ENCODE measurements at regions not wholly inside any gene's neighbourhood (a gene's known extent, or its start where the extent isn't known, plus 50 kb on each side); places are given as distances from the start of the nearest gene placed in this dataset.

DNA sequence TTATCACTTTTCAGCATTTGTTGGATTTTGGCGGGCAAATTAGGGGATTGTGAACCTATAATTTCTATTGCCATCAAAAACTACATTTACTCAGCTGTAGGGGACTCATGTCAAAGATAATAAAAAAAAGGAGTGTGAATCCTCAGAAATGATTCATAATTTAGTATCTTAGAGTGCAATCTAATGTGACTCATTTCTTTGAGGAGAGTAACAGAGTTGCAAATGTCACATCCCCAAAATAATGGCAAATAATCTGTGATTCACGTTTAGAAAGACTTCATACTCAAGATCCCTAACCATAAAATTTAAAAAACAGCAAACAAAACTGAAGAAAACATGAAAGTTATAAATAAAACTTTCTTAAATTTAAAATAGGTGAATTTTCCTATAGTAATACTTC lies 373.0 kb downstream of the CDH2 start:
- Mint-ChIP-seq H3K27ac (no peak overlapping the region), H3K36me3 (no peaks in the 10 kb centered on the region), H3K27me3 (no peaks in the 10 kb centered on the region), H3K4me1 (no peaks in the 10 kb centered on the region), H3K9me3 (peaks cover 0 to 19% (median 3%) of the 10 kb centered on the region in 11 donors), H3K4me3 (no peak overlapping the region)
- H3K36me3 ChIP-seq (ENCODE audit: control insufficient read depth in 2 of 3, insufficient read depth in 3 of 3, low read length in 3 of 3), result no peaks in the 10 kb centered on the region
- H3K4me1 ChIP-seq (ENCODE audit: control insufficient read depth in 2 of 2, insufficient read depth in 2 of 2, low read length in 2 of 2), result no peaks in the 10 kb centered on the region
- intact Hi-C loops (cut with micrococcal nuclease), result no loop called here
- CTCF ChIA-PET, result no interaction called here
- no peaks in the 10 kb centered on the region for H3K9me3 ChIP-seq (ENCODE audit: control insufficient read depth in 2 of 3, low read length in 3 of 3)
- H3K27ac ChIP-seq (ENCODE audit: low read depth, low read length), result no peak overlapping the region
- no peaks in the 10 kb centered on the region for H3K27me3 ChIP-seq (ENCODE audit: control insufficient read depth in 2 of 2, insufficient read depth in 2 of 2, low read length in 2 of 2)
- ATAC-seq, result no peak
- DNase-seq, result no peak
- POLR2A ChIA-PET, result no interaction called here
- no peak overlapping the region for H3K4me3 ChIP-seq (ENCODE audit: low read length)

DNA sequence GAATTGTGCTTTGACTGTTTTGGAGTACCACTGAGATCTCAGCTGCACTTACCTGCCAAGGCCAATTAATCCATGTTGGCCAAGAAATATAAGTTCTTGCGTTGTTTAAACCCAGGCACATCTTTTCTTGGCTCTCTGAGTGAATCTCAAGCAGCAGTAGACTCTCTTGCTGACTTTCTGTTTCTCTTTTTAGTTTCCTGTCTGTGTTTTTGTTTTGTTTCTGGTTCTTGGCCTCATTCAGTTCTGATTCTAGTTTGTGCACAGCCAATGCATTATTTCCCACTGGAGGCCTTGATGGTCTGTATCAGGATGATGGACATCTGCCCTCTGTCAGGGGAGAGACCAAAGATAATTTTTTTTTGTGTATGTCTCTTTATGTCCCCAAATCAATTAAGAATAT lies 379.4 kb downstream of the CDH2 start:
- intact Hi-C loops (cut with micrococcal nuclease), result no loop called here
- Mint-ChIP-seq H3K4me1 (no peaks in the 10 kb centered on the region), H3K27ac (no peak overlapping the region), H3K36me3 (no peaks in the 10 kb centered on the region), H3K27me3 (no peaks in the 10 kb centered on the region), H3K4me3 (no peak overlapping the region), H3K9me3 (peaks cover 0 to 12% (median 3%) of the 10 kb centered on the region in 11 donors)
- Histone ChIP-seq H3K27ac (ENCODE audit: low read depth, low read length) (no peak overlapping the region), H3K4me1 (ENCODE audit: control insufficient read depth in 2 of 2, insufficient read depth in 2 of 2, low read length in 2 of 2) (no peaks in the 10 kb centered on the region), H3K4me3 (ENCODE audit: low read length) (no peak overlapping the region), H3K9me3 (ENCODE audit: control insufficient read depth in 2 of 3, low read length in 3 of 3) (no peaks in the 10 kb centered on the region), H3K36me3 (ENCODE audit: control insufficient read depth in 2 of 3, insufficient read depth in 3 of 3, low read length in 3 of 3) (no peaks in the 10 kb centered on the region), H3K27me3 (ENCODE audit: control insufficient read depth in 2 of 2, insufficient read depth in 2 of 2, low read length in 2 of 2) (no peaks in the 10 kb centered on the region)
- ChIA-PET POLR2A (no interaction called here), CTCF (no interaction called here)
- DNase-seq, result no peak
- no peak for ATAC-seq

DNA sequence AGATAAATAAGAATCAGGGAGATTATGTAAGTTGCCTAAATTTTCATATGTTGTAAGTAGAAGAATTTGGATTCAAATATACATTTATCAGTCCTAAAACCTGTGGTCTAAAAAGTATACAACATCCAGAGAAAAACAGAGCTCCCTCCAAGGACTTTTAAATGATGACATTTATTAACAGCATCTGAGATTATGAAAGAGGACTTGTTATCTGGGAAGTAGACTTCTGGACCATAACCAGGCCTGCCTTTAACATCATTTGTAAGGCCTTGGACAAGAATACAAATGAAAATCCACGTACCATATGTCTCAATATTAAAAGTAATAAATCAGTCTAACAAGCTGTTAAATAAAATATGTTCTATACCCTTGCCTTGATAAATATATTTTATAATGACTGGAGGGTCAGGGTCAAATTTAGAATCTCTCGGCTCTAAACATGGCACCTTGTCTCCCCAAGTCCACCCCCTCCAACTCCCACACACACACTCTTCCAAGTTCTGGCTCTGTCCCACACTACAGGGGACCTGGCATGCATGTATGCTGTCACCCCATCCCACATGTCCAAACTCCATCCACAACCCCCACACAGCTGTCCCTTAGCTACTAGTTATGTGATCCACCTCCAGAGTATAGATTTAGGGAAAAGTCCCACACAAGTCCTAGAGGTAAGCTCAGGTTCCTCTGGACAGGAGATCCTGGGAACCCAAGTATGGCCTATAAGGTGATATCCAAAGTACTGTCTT lies 382.6 kb downstream of the CDH2 start:
- H3K4me3 ChIP-seq (ENCODE audit: low read length), result no peak overlapping the region
- Mint-ChIP-seq H3K27ac (no peak overlapping the region), H3K36me3 (no peaks in the 10 kb centered on the region), H3K4me1 (no peaks in the 10 kb centered on the region), H3K9me3 (peaks cover 0 to 6% (median 2%) of the 10 kb centered on the region in 11 donors), H3K4me3 (no peak overlapping the region), H3K27me3 (no peaks in the 10 kb centered on the region)
- ChIA-PET POLR2A (no interaction called here), CTCF (no interaction called here)
- ATAC-seq, result no peak
- H3K36me3 ChIP-seq (ENCODE audit: control insufficient read depth in 2 of 3, insufficient read depth in 3 of 3, low read length in 3 of 3), result no peaks in the 10 kb centered on the region
- no peaks in the 10 kb centered on the region for H3K9me3 ChIP-seq (ENCODE audit: control insufficient read depth in 2 of 3, low read length in 3 of 3)
- H3K27me3 ChIP-seq (ENCODE audit: control insufficient read depth in 2 of 2, insufficient read depth in 2 of 2, low read length in 2 of 2), result no peaks in the 10 kb centered on the region
- intact Hi-C loops (cut with micrococcal nuclease), result no loop called here
- no peaks in the 10 kb centered on the region for H3K4me1 ChIP-seq (ENCODE audit: control insufficient read depth in 2 of 2, insufficient read depth in 2 of 2, low read length in 2 of 2)
- no peak for DNase-seq
- H3K27ac ChIP-seq (ENCODE audit: low read depth, low read length), result no peak overlapping the region

DNA sequence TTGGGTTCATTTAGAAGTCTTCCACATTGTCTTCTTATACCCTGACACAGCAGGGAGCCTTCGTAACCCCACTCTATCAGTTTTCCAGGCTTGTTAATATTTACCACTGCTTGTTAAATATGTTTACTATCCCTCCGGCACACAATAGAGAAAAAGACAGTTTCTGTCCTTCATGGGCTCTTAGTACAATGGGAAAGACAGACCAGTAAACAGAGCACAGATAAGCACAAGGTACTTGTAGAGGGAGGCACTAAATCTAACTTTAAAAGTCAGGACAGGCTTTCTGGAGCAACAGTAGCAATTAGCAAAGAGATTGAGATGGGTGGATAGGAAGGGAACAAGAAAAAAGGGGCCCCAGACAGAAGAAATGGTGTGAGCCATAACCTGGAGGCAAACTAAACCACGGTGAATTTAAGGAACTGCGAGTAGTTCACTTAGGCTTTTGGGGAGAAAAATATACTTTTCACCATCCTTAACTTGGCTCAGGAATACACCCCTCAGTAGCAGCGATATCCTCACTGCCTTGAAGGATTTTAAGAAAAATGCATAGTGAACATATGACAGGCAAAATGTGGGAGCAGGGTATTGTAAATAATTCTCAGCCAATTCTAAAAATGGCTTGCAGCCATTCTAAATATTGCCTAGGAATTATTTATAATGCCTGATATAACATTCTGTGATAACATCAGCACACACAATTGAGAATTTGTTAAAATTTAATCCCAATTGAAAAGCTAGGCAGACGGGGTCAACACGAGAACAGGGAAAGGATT lies 383.7 kb downstream of the CDH2 start:
- Histone ChIP-seq H3K36me3 (ENCODE audit: control insufficient read depth in 2 of 3, insufficient read depth in 3 of 3, low read length in 3 of 3) (no peaks in the 10 kb centered on the region), H3K9me3 (ENCODE audit: control insufficient read depth in 2 of 3, low read length in 3 of 3) (no peaks in the 10 kb centered on the region), H3K4me1 (ENCODE audit: control insufficient read depth in 2 of 2, insufficient read depth in 2 of 2, low read length in 2 of 2) (no peaks in the 10 kb centered on the region), H3K27me3 (ENCODE audit: control insufficient read depth in 2 of 2, insufficient read depth in 2 of 2, low read length in 2 of 2) (no peaks in the 10 kb centered on the region), H3K27ac (ENCODE audit: low read depth, low read length) (no peak overlapping the region), H3K4me3 (ENCODE audit: low read length) (no peak overlapping the region)
- no peaks in the 10 kb centered on the region for H3K36me3 Mint-ChIP-seq
- CTCF ChIA-PET, result no interaction called here
- no peak for ATAC-seq
- H3K27ac Mint-ChIP-seq, result no peak overlapping the region
- POLR2A ChIA-PET, result no interaction called here
- H3K27me3 Mint-ChIP-seq, result no peaks in the 10 kb centered on the region
- no peak overlapping the region for H3K4me3 Mint-ChIP-seq
- DNase-seq, result no peak
- H3K4me1 Mint-ChIP-seq, result no peaks in the 10 kb centered on the region
- intact Hi-C loops (cut with micrococcal nuclease), result no loop called here
- H3K9me3 Mint-ChIP-seq, result peaks cover 0 to 6% (median 2%) of the 10 kb centered on the region in 11 donors

DNA sequence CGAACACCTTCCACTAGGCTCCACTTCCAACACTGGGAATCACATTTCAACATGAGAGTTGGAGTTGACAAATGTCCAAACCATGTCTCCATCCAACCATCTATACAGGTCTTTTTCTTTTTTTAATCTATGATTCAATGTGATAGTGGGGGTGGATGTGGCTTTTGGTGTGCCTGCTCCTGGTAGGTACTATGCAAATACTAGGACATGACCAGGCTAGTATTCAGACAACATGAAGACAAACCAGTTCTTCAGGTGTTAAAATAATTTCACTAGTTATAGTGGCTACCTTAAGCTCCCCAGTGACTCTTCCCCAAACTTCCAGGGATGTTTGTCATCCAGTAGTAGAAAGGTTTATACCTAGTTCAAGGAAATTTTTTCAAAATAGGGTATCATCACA lies 387.5 kb downstream of the CDH2 start:
- DNase-seq, result no peak
- no peaks in the 10 kb centered on the region for H3K36me3 ChIP-seq (ENCODE audit: control insufficient read depth in 2 of 3, insufficient read depth in 3 of 3, low read length in 3 of 3)
- Mint-ChIP-seq H3K27ac (no peak overlapping the region), H3K4me1 (no peaks in the 10 kb centered on the region), H3K4me3 (no peak overlapping the region), H3K27me3 (no peaks in the 10 kb centered on the region), H3K36me3 (peaks cover 0 to 1% (median 0%) of the 10 kb centered on the region in 5 donors), H3K9me3 (peaks cover 0 to 19% (median 7%) of the 10 kb centered on the region in 11 donors)
- POLR2A ChIA-PET, result no interaction called here
- ATAC-seq, result no peak
- no peaks in the 10 kb centered on the region for H3K27me3 ChIP-seq (ENCODE audit: control insufficient read depth in 2 of 2, insufficient read depth in 2 of 2, low read length in 2 of 2)
- H3K27ac ChIP-seq (ENCODE audit: low read depth, low read length), result no peak overlapping the region
- no peaks in the 10 kb centered on the region for H3K4me1 ChIP-seq (ENCODE audit: control insufficient read depth in 2 of 2, insufficient read depth in 2 of 2, low read length in 2 of 2)
- intact Hi-C loops (cut with micrococcal nuclease), result no loop called here
- H3K9me3 ChIP-seq (ENCODE audit: control insufficient read depth in 2 of 3, low read length in 3 of 3), result peaks cover 0 to 6% (median 0%) of the 10 kb centered on the region in 3 experiments
- CTCF ChIA-PET, result no interaction called here
- no peak overlapping the region for H3K4me3 ChIP-seq (ENCODE audit: low read length)

DNA sequence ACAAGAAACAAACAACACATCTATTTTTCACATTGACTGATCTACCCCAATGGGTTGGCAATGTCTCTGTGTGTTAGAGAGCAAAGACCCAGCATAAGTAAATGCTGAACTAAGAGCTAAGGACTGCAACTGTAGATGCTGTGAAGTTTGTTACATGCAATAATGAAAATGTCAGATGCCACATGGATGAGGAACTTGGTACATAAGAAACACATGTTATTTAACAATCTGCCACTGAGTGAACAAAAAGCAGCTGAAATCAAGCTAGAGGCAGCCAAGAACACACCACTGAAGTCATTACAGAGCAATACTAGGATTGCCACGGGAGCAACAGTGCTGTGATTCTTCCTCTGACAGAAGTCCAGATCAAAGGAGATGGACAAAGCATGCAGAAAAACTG lies 389.4 kb downstream of the CDH2 start:
- DNase-seq (no peak), ATAC-seq (no peak)
- Mint-ChIP-seq H3K27ac (no peak overlapping the region), H3K4me3 (no peak overlapping the region), H3K9me3 (peaks cover 2 to 18% (median 8%) of the 10 kb centered on the region in 11 donors), H3K4me1 (no peaks in the 10 kb centered on the region), H3K27me3 (no peaks in the 10 kb centered on the region), H3K36me3 (peaks cover 0 to 1% (median 0%) of the 10 kb centered on the region in 5 donors)
- Histone ChIP-seq H3K36me3 (ENCODE audit: control insufficient read depth in 2 of 3, insufficient read depth in 3 of 3, low read length in 3 of 3) (no peaks in the 10 kb centered on the region), H3K4me1 (ENCODE audit: control insufficient read depth in 2 of 2, insufficient read depth in 2 of 2, low read length in 2 of 2) (no peaks in the 10 kb centered on the region), H3K9me3 (ENCODE audit: control insufficient read depth in 2 of 3, low read length in 3 of 3) (peaks cover 0 to 6% (median 0%) of the 10 kb centered on the region in 3 experiments), H3K27ac (ENCODE audit: low read depth, low read length) (no peak overlapping the region), H3K4me3 (ENCODE audit: low read length) (no peak overlapping the region), H3K27me3 (ENCODE audit: control insufficient read depth in 2 of 2, insufficient read depth in 2 of 2, low read length in 2 of 2) (no peaks in the 10 kb centered on the region)
- ChIA-PET POLR2A (no interaction called here), CTCF (no interaction called here)
- intact Hi-C loops (cut with micrococcal nuclease), result no loop called here

Measured in naive thymus-derived CD4-positive, alpha-beta T cell (primary cell).